ENCODE measurements at regions not wholly inside any gene's neighbourhood (a gene's known extent, or its start where the extent isn't known, plus 50 kb on each side); places are given as distances from the start of the nearest gene placed in this dataset.

GRCh38 chr14:85711620-85712019 is 181.7 kb downstream of the FLRT2 start:
- TF ChIP-seq CTCF (IDR thresholded peaks at IDR 0.05), result no peak
- TF ChIP-seq EZH2 (IDR thresholded peaks at IDR 0.05), result no peak
- no peak for TF ChIP-seq EZH2phosphoT487 (IDR thresholded peaks at IDR 0.05)

All from neural progenitor cell (in vitro differentiated cells).